MM.1S (cell line): ENCODE measurements at regions not wholly inside any gene's neighbourhood (a gene's known extent, or its start where the extent isn't known, plus 50 kb on each side); places are given as distances from the start of the nearest gene placed in this dataset.

Experiments
- EZH2phosphoT487 ChIP-seq: fragments of 300-600 bp; sonication (generic); IDR thresholded peaks from 2 replicates; pipeline ENCODE4 v1.6.1; 2018; ENCODE audit warnings: antibody characterized with exemption, low read length
- TF ChIP-seq, protein P1 (sequence below): fragments of 300-600 bp; sonication (generic); IDR thresholded peaks from 2 replicates; pipeline ENCODE4 v1.5.1; 2016; ENCODE audit warnings: antibody characterized with exemption, low read length, mixed read lengths

- TF ChIP-seq, protein P1, sequence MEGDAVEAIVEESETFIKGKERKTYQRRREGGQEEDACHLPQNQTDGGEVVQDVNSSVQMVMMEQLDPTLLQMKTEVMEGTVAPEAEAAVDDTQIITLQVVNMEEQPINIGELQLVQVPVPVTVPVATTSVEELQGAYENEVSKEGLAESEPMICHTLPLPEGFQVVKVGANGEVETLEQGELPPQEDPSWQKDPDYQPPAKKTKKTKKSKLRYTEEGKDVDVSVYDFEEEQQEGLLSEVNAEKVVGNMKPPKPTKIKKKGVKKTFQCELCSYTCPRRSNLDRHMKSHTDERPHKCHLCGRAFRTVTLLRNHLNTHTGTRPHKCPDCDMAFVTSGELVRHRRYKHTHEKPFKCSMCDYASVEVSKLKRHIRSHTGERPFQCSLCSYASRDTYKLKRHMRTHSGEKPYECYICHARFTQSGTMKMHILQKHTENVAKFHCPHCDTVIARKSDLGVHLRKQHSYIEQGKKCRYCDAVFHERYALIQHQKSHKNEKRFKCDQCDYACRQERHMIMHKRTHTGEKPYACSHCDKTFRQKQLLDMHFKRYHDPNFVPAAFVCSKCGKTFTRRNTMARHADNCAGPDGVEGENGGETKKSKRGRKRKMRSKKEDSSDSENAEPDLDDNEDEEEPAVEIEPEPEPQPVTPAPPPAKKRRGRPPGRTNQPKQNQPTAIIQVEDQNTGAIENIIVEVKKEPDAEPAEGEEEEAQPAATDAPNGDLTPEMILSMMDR = no peak
- no peak for TF ChIP-seq EZH2phosphoT487
Measured at GRCh38 chr9:108105885-108106284, 616.3 kb upstream of the KLF4 start.
